ENCODE measurements at regions not wholly inside any gene's neighbourhood (a gene's known extent, or its start where the extent isn't known, plus 50 kb on each side); places are given as distances from the start of the nearest gene placed in this dataset.

- Mint-ChIP-seq H3K4me1 (ENCODE audit: low read depth in 2 of 2) (no peaks in the 10 kb centered on the region), H3K4me3 (no peak overlapping the region), H3K27me3 (peaks cover 10 to 41% of the 10 kb centered on the region in 2 donors), H3K27ac (no peak overlapping the region), H3K9me3 (no peaks in the 10 kb centered on the region), H3K36me3 (no peaks in the 10 kb centered on the region)
- DNase-seq (ENCODE audit: low spot score) = no peak
- ATAC-seq = no peak
Measured at GRCh38 chr6:150723345-150723658, 123.6 kb downstream of the PLEKHG1 start.

- Mint-ChIP-seq H3K4me3 (no peak overlapping the region), H3K9me3 (no peaks in the 10 kb centered on the region), H3K27ac (no peak overlapping the region), H3K27me3 (peaks cover 10 to 38% of the 10 kb centered on the region in 2 donors), H3K36me3 (no peaks in the 10 kb centered on the region), H3K4me1 (ENCODE audit: low read depth in 2 of 2) (no peaks in the 10 kb centered on the region)
- ATAC-seq (peak in 1 of 2 donors; percentile 57), DNase-seq (ENCODE audit: low spot score) (no peak)
Measured at GRCh38 chr6:150723857-150724256, 124.2 kb downstream of the PLEKHG1 start.

GRCh38 chr6:150725795-150726194 lies 126.1 kb downstream of the PLEKHG1 start:
- H3K27me3 Mint-ChIP-seq = peaks cover 5 to 27% of the 10 kb centered on the region in 2 donors
- ATAC-seq (no peak), DNase-seq (ENCODE audit: low spot score) (no peak)
- no peaks in the 10 kb centered on the region for H3K9me3 Mint-ChIP-seq
- H3K36me3 Mint-ChIP-seq = no peaks in the 10 kb centered on the region
- no peak overlapping the region for H3K27ac Mint-ChIP-seq
- H3K4me1 Mint-ChIP-seq (ENCODE audit: low read depth in 2 of 2) = no peaks in the 10 kb centered on the region
- no peak overlapping the region for H3K4me3 Mint-ChIP-seq

- Mint-ChIP-seq H3K27me3 (peaks cover 2 to 7% of the 10 kb centered on the region in 2 donors), H3K4me3 (no peak overlapping the region), H3K4me1 (ENCODE audit: low read depth in 2 of 2) (no peaks in the 10 kb centered on the region), H3K9me3 (no peaks in the 10 kb centered on the region), H3K27ac (no peak overlapping the region), H3K36me3 (no peaks in the 10 kb centered on the region)
- ATAC-seq = no peak
- no peak for DNase-seq (ENCODE audit: low spot score)
Measured at GRCh38 chr6:150729188-150729748, 129.6 kb downstream of the PLEKHG1 start.

GRCh38 chr6:150730801-150731457 lies 131.2 kb downstream of the PLEKHG1 start:
- Mint-ChIP-seq H3K9me3 (no peaks in the 10 kb centered on the region), H3K4me3 (no peak overlapping the region), H3K4me1 (ENCODE audit: low read depth in 2 of 2) (no peaks in the 10 kb centered on the region), H3K27ac (no peak overlapping the region), H3K27me3 (peaks cover under 1 to 1% of the 10 kb centered on the region in 2 donors), H3K36me3 (no peaks in the 10 kb centered on the region)
- DNase-seq (ENCODE audit: low spot score) (no peak), ATAC-seq (no peak)

- ATAC-seq (no peak), DNase-seq (ENCODE audit: low spot score) (no peak)
- H3K27ac Mint-ChIP-seq = no peak overlapping the region
- H3K27me3 Mint-ChIP-seq = no peaks in the 10 kb centered on the region
- H3K4me3 Mint-ChIP-seq = no peak overlapping the region
- no peaks in the 10 kb centered on the region for H3K36me3 Mint-ChIP-seq
- H3K9me3 Mint-ChIP-seq = no peaks in the 10 kb centered on the region
- no peaks in the 10 kb centered on the region for H3K4me1 Mint-ChIP-seq (ENCODE audit: low read depth in 2 of 2)
Measured at GRCh38 chr6:150732765-150733539, 132.6 kb upstream of the MTHFD1L start.

- Mint-ChIP-seq H3K27me3 (peaks cover 3% of the 10 kb centered on the region in 2 donors), H3K4me3 (no peak overlapping the region), H3K36me3 (no peaks in the 10 kb centered on the region), H3K27ac (no peak overlapping the region), H3K9me3 (no peaks in the 10 kb centered on the region), H3K4me1 (ENCODE audit: low read depth in 2 of 2) (no peaks in the 10 kb centered on the region)
- ATAC-seq = no peak
- DNase-seq (ENCODE audit: low spot score) = no peak
Measured at GRCh38 chr6:150733726-150734125, 131.8 kb upstream of the MTHFD1L start.

- Mint-ChIP-seq H3K4me1 (ENCODE audit: low read depth in 2 of 2) (no peaks in the 10 kb centered on the region), H3K36me3 (no peaks in the 10 kb centered on the region), H3K9me3 (no peaks in the 10 kb centered on the region), H3K27ac (no peak overlapping the region), H3K27me3 (peaks cover 3 to 6% of the 10 kb centered on the region in 2 donors), H3K4me3 (no peak overlapping the region)
- DNase-seq (ENCODE audit: low spot score) = no peak
- ATAC-seq = no peak
Measured at GRCh38 chr6:150734235-150734634, 131.3 kb upstream of the MTHFD1L start.

- Mint-ChIP-seq H3K36me3 (no peaks in the 10 kb centered on the region), H3K9me3 (no peaks in the 10 kb centered on the region)
- ATAC-seq = no peak
Measured at GRCh38 chr6:150735341-150735851, 130.1 kb upstream of the MTHFD1L start.

GRCh38 chr6:150738092-150738629 lies 127.3 kb upstream of the MTHFD1L start:
- DNase-seq (ENCODE audit: low spot score) = no peak
- Mint-ChIP-seq H3K4me3 (no peak overlapping the region), H3K27ac (peak overlapping the region in 1 of 2 donors; percentile 20), H3K4me1 (ENCODE audit: low read depth in 2 of 2) (peaks cover 0 to 3% of the 10 kb centered on the region in 2 donors), H3K36me3 (no peaks in the 10 kb centered on the region), H3K27me3 (peaks cover 6 to 7% of the 10 kb centered on the region in 2 donors), H3K9me3 (no peaks in the 10 kb centered on the region)
- ATAC-seq = no peak

More at GRCh38 chr6:150735341-150735851, 130.1 kb upstream of the MTHFD1L start:
- H3K4me3 Mint-ChIP-seq = no peak overlapping the region
- no peak overlapping the region for H3K27ac Mint-ChIP-seq
- no peaks in the 10 kb centered on the region for H3K4me1 Mint-ChIP-seq (ENCODE audit: low read depth in 2 of 2)
- no peak for DNase-seq (ENCODE audit: low spot score)
- H3K27me3 Mint-ChIP-seq = peaks cover 3 to 6% of the 10 kb centered on the region in 2 donors

- DNase-seq (ENCODE audit: low spot score) = no peak
- peaks cover 6 to 10% of the 10 kb centered on the region in 2 donors for H3K27me3 Mint-ChIP-seq
- H3K4me3 Mint-ChIP-seq = no peak overlapping the region
- no peaks in the 10 kb centered on the region for H3K36me3 Mint-ChIP-seq
- H3K27ac Mint-ChIP-seq = no peak overlapping the region
- H3K4me1 Mint-ChIP-seq (ENCODE audit: low read depth in 2 of 2) = peaks cover 0 to 3% of the 10 kb centered on the region in 2 donors
- no peaks in the 10 kb centered on the region for H3K9me3 Mint-ChIP-seq
- ATAC-seq = no peak
Measured at GRCh38 chr6:150739711-150740349, 125.7 kb upstream of the MTHFD1L start.

GRCh38 chr6:150740453-150740852 lies 125.0 kb upstream of the MTHFD1L start:
- peaks cover 6 to 10% of the 10 kb centered on the region in 2 donors for H3K27me3 Mint-ChIP-seq
- H3K27ac Mint-ChIP-seq = no peak overlapping the region
- H3K9me3 Mint-ChIP-seq = no peaks in the 10 kb centered on the region
- peaks cover 0 to 3% of the 10 kb centered on the region in 2 donors for H3K4me1 Mint-ChIP-seq (ENCODE audit: low read depth in 2 of 2)
- no peaks in the 10 kb centered on the region for H3K36me3 Mint-ChIP-seq
- no peak overlapping the region for H3K4me3 Mint-ChIP-seq
- ATAC-seq (no peak), DNase-seq (ENCODE audit: low spot score) (no peak)

GRCh38 chr6:150741633-150742200 lies 123.8 kb upstream of the MTHFD1L start:
- Mint-ChIP-seq H3K4me3 (no peak overlapping the region), H3K4me1 (ENCODE audit: low read depth in 2 of 2) (peaks cover 0 to 3% of the 10 kb centered on the region in 2 donors), H3K27me3 (peaks cover 6 to 18% of the 10 kb centered on the region in 2 donors), H3K36me3 (no peaks in the 10 kb centered on the region), H3K9me3 (no peaks in the 10 kb centered on the region), H3K27ac (no peak overlapping the region)
- no peak for DNase-seq (ENCODE audit: low spot score)
- ATAC-seq = no peak
